ENCODE measurements at regions not wholly inside any gene's neighbourhood (a gene's known extent, or its start where the extent isn't known, plus 50 kb on each side); places are given as distances from the start of the nearest gene placed in this dataset.
A peak's percentile ranks its signal among the peaks of the same experiment; 100 is the strongest.

- no peak for DNase-seq (ENCODE audit: low read depth)
- no peak for TF ChIP-seq CTCF (conservative IDR thresholded peaks at IDR 0.05; ENCODE audit: low read depth, low read length)
- no peak overlapping the region for H3K4me3 ChIP-seq (ENCODE audit: low read depth, low read length)
Observed at GRCh38 chr11:92839450-92839849, 130.0 kb upstream of the MTNR1B start.

- no peak overlapping the region for H3K4me3 ChIP-seq (ENCODE audit: low read depth, low read length)
- peak; percentile 10 for DNase-seq (ENCODE audit: low read depth)
- no peak for TF ChIP-seq CTCF (conservative IDR thresholded peaks at IDR 0.05; ENCODE audit: low read depth, low read length)
Observed at GRCh38 chr11:92841719-92842118, 127.7 kb upstream of the MTNR1B start.

- no peak for TF ChIP-seq CTCF (conservative IDR thresholded peaks at IDR 0.05; ENCODE audit: low read depth, low read length)
- no peak overlapping the region for H3K4me3 ChIP-seq (ENCODE audit: low read depth, low read length)
- DNase-seq (ENCODE audit: low read depth), result no peak
Observed at GRCh38 chr11:92843455-92843854, 126.0 kb upstream of the MTNR1B start.

GRCh38 chr11:92844197-92844596 lies 125.3 kb upstream of the MTNR1B start:
- TF ChIP-seq CTCF (conservative IDR thresholded peaks at IDR 0.05; ENCODE audit: low read depth, low read length), result no peak

GRCh38 chr11:92845390-92845789 lies 124.1 kb upstream of the MTNR1B start:
- H3K4me3 ChIP-seq (ENCODE audit: low read depth, low read length), result no peak overlapping the region
- TF ChIP-seq CTCF (conservative IDR thresholded peaks at IDR 0.05; ENCODE audit: low read depth, low read length), result no peak
- DNase-seq (ENCODE audit: low read depth), result no peak

More at GRCh38 chr11:92844197-92844596, 125.3 kb upstream of the MTNR1B start:
- no peak overlapping the region for H3K4me3 ChIP-seq (ENCODE audit: low read depth, low read length)
- DNase-seq (ENCODE audit: low read depth), result no peak

- no peak for TF ChIP-seq CTCF (conservative IDR thresholded peaks at IDR 0.05; ENCODE audit: low read depth, low read length)
- no peak overlapping the region for H3K4me3 ChIP-seq (ENCODE audit: low read depth, low read length)
- no peak for DNase-seq (ENCODE audit: low read depth)
Observed at GRCh38 chr11:92845805-92846204, 123.6 kb upstream of the MTNR1B start.

GRCh38 chr11:92846491-92847125 lies 122.8 kb upstream of the MTNR1B start:
- H3K4me3 ChIP-seq (ENCODE audit: low read depth, low read length), result no peak overlapping the region
- TF ChIP-seq CTCF (conservative IDR thresholded peaks at IDR 0.05; ENCODE audit: low read depth, low read length), result no peak
- no peak for DNase-seq (ENCODE audit: low read depth)

All from choroid plexus epithelial cell (primary cell).